Smooth muscle cell (in vitro differentiated cells): ENCODE measurements at regions not wholly inside any gene's neighbourhood (a gene's known extent, or its start where the extent isn't known, plus 50 kb on each side); places are given as distances from the start of the nearest gene placed in this dataset.

Source experiments
- DNase-seq: peaks from one replicate; lab custom pipeline; 2025; ENCODE audit not compliant: unreplicated experiment; lab: John Stamatoyannopoulos, UW
- H2AFZ ChIP-seq: fragments of 200-600 bp; sonication (generic); 2 replicates; pipeline ENCODE4 v1.6.0; 2016; ENCODE audit warnings: antibody characterized with exemption, low read depth, mild to moderate bottlenecking
- H3F3A ChIP-seq: fragments of 200-600 bp; sonication (generic); 2 replicates; pipeline ENCODE4 v1.6.0; 2017; ENCODE audit warnings: antibody characterized with exemption, low read depth
- H3K27ac ChIP-seq: fragments of 200-600 bp; sonication (generic); 2 replicates; pipeline ENCODE4 v1.5.1; 2016; ENCODE audit warnings: low read depth, mild to moderate bottlenecking
- H3K27me3 ChIP-seq: fragments of 200-600 bp; sonication (generic); 2 replicates; pipeline ENCODE4 v1.6.1; 2016; ENCODE audit warnings: low read depth, mild to moderate bottlenecking
- H3K36me3 ChIP-seq: fragments of 200-600 bp; sonication (generic); 2 replicates; pipeline ENCODE4 v1.5.1; 2016; ENCODE audit warnings: low read depth
- H3K4me1 ChIP-seq: fragments of 200-600 bp; sonication (generic); 2 replicates; pipeline ENCODE4 v1.5.1; 2016; ENCODE audit warnings: low read depth
- H3K4me2 ChIP-seq: fragments of 200-600 bp; sonication (generic); 2 replicates; pipeline ENCODE4 v1.6.0; 2016; ENCODE audit warnings: mild to moderate bottlenecking
- H3K4me3 ChIP-seq: fragments of 200-600 bp; sonication (generic); 2 replicates; pipeline ENCODE4 v1.5.1; 2016; ENCODE audit warnings: mild to moderate bottlenecking
- H3K79me2 ChIP-seq: fragments of 200-600 bp; sonication (generic); 2 replicates; pipeline ENCODE4 v1.6.0; 2016; ENCODE audit warnings: low read depth, mild to moderate bottlenecking
- H3K9ac ChIP-seq: fragments of 200-600 bp; sonication (generic); 2 replicates; pipeline ENCODE4 v1.6.0; 2016; ENCODE audit warnings: low read depth
- H3K9me3 ChIP-seq: fragments of 200-600 bp; sonication (generic); replicated peaks from 2 replicates; pipeline ENCODE4 v1.5.1; 2016; ENCODE audit warnings: low read depth
- H4K20me1 ChIP-seq: fragments of 200-600 bp; sonication (generic); 2 replicates; pipeline ENCODE4 v1.6.0; 2016; ENCODE audit warnings: low read depth
- CTCF ChIP-seq: fragments of 200-600 bp; sonication (generic); IDR thresholded peaks from 2 replicates; pipeline ENCODE4 v1.5.1; 2017; ENCODE audit warnings: borderline replicate concordance, mild to moderate bottlenecking, antibody characterized with exemption; ENCODE audit not compliant: insufficient read depth, poor library complexity, severe bottlenecking
- WGBS: methylation state at CpG from one replicate; pipeline ENCODE4 v1.1.7; 2016; ENCODE audit warnings: low lambda C conversion rate; 5-methylcytosine and 5-hydroxymethylcytosine counted together

GRCh38 chr3:181534781-181535221 lies 176.9 kb upstream of the SOX2 start:
- Histone ChIP-seq H3K4me1 (peaks cover 10% of the 10 kb centered on the region), H3K9ac (no peak overlapping the region), H3K27me3 (no peaks in the 10 kb centered on the region), H3K27ac (no peak overlapping the region), H4K20me1 (no peaks in the 10 kb centered on the region), H3K79me2 (no peaks in the 10 kb centered on the region), H3F3A (no peaks in the 10 kb centered on the region), H3K36me3 (no peaks in the 10 kb centered on the region), H2AFZ (no peak overlapping the region), H3K4me3 (no peak overlapping the region), H3K9me3 (no peaks in the 10 kb centered on the region), H3K4me2 (no peak overlapping the region)
- no peak for TF ChIP-seq CTCF
- DNase-seq: no peak
- 42% methylated on average over 3 of the region's 3 CpGs for WGBS

- Histone ChIP-seq H3K4me1 (peaks cover 10% of the 10 kb centered on the region), H2AFZ (no peak overlapping the region), H3K4me3 (no peak overlapping the region), H3K4me2 (no peak overlapping the region), H3K27ac (no peak overlapping the region), H3K36me3 (no peaks in the 10 kb centered on the region), H3K9me3 (no peaks in the 10 kb centered on the region), H3F3A (no peaks in the 10 kb centered on the region), H4K20me1 (no peaks in the 10 kb centered on the region), H3K79me2 (no peaks in the 10 kb centered on the region), H3K27me3 (no peaks in the 10 kb centered on the region), H3K9ac (no peak overlapping the region)
- WGBS: 87% methylated on average over 4 of the region's 4 CpGs
- DNase-seq: no peak
- TF ChIP-seq CTCF: no peak
Measured at GRCh38 chr3:181533811-181534210, 177.9 kb upstream of the SOX2 start.

GRCh38 chr3:181530584-181530983 lies 181.1 kb upstream of the SOX2 start:
- TF ChIP-seq CTCF: no peak
- Histone ChIP-seq H3K27me3 (no peaks in the 10 kb centered on the region), H3F3A (no peaks in the 10 kb centered on the region), H3K27ac (no peak overlapping the region), H3K79me2 (no peaks in the 10 kb centered on the region), H4K20me1 (no peaks in the 10 kb centered on the region), H3K9me3 (no peaks in the 10 kb centered on the region), H3K4me3 (no peak overlapping the region), H3K4me2 (no peak overlapping the region), H3K36me3 (no peaks in the 10 kb centered on the region), H2AFZ (no peak overlapping the region), H3K9ac (no peak overlapping the region), H3K4me1 (peaks cover 10% of the 10 kb centered on the region)
- DNase-seq: no peak

DNA sequence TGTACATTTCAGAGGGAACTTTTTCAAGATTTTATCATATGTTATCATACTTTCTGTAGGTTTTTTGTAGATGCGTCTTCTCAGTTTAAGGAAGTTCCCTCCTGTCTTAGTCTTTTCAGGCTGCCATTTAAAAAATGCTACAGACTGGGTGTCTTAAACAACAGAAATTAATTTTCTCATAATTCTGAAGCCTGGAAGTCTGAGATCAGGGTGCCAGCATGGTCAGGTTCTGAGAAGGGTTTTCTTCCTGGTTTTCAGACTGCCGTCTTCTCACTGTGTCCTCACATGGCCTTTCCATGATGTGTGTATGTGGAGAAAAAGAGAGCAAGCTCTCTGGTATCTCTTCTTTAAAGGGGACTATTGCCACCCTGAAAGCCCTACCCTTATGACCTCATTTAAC lies 189.9 kb upstream of the SOX2 start:
- no peaks in the 10 kb centered on the region for H3K9me3 ChIP-seq
- WGBS: 98% methylated on average over 2 of the region's 2 CpGs
- no peak for DNase-seq

More for the DNA sequence above, 189.9 kb upstream of the SOX2 start:
- H3K4me2 ChIP-seq: no peak overlapping the region
- H4K20me1 ChIP-seq: no peaks in the 10 kb centered on the region
- no peak overlapping the region for H2AFZ ChIP-seq
- H3K4me3 ChIP-seq: no peak overlapping the region
- H3K27me3 ChIP-seq: no peaks in the 10 kb centered on the region
- no peak overlapping the region for H3K27ac ChIP-seq
- TF ChIP-seq CTCF: no peak
- H3K36me3 ChIP-seq: no peaks in the 10 kb centered on the region
- H3K4me1 ChIP-seq: no peaks in the 10 kb centered on the region
- no peaks in the 10 kb centered on the region for H3K79me2 ChIP-seq
- no peaks in the 10 kb centered on the region for H3F3A ChIP-seq
- H3K9ac ChIP-seq: no peak overlapping the region
